ENCODE measurements at regions not wholly inside any gene's neighbourhood (a gene's known extent, or its start where the extent isn't known, plus 50 kb on each side); places are given as distances from the start of the nearest gene placed in this dataset.

DNA sequence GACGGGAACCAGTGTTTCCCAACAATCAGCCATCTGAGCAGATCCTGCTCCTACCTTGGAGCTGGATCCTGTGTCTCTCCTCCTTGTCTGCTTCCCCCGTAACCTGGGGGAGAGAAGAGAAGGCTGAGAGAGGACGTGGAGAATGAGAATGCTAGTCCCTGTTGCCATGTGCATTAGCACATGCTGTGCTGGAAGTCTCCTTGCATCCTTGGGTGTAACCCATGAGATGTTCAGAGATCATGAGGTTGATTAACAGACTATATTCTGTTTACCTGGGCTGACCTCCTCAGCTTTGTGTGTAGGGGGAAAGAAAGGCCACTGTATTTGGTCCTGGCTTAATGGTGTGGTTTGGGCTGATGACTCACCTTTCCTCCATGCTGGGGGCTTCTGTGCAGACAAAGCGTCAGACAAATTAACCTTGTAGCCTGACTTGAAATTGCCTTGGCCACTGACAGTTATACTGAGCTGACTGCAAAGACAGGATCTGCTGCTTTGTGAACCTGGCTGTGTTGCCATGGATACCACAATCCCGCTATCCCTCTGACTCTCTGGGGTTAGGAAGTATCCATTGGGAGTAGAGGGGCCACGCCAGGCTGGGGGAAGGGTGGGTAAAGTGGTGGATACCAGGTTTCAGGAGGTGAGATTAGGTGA is 243.7 kb upstream of the CHD6 start:
- Histone ChIP-seq H3K27ac (no peak overlapping the region), H3K27me3 (no peaks in the 10 kb centered on the region), H3K4me3 (no peak overlapping the region), H3K36me3 (no peaks in the 10 kb centered on the region), H3K9me3 (ENCODE audit: low read depth) (no peaks in the 10 kb centered on the region), H3K4me1 (ENCODE audit: low read depth) (no peaks in the 10 kb centered on the region)
- TF ChIP-seq, protein P1, sequence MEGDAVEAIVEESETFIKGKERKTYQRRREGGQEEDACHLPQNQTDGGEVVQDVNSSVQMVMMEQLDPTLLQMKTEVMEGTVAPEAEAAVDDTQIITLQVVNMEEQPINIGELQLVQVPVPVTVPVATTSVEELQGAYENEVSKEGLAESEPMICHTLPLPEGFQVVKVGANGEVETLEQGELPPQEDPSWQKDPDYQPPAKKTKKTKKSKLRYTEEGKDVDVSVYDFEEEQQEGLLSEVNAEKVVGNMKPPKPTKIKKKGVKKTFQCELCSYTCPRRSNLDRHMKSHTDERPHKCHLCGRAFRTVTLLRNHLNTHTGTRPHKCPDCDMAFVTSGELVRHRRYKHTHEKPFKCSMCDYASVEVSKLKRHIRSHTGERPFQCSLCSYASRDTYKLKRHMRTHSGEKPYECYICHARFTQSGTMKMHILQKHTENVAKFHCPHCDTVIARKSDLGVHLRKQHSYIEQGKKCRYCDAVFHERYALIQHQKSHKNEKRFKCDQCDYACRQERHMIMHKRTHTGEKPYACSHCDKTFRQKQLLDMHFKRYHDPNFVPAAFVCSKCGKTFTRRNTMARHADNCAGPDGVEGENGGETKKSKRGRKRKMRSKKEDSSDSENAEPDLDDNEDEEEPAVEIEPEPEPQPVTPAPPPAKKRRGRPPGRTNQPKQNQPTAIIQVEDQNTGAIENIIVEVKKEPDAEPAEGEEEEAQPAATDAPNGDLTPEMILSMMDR (IDR thresholded peaks at IDR 0.05; ENCODE audit: low read depth, low read length), result no peak
- DNase-seq (ENCODE audit: low read depth in 1 of 2, low spot score in 1 of 2), result no peak

DNA sequence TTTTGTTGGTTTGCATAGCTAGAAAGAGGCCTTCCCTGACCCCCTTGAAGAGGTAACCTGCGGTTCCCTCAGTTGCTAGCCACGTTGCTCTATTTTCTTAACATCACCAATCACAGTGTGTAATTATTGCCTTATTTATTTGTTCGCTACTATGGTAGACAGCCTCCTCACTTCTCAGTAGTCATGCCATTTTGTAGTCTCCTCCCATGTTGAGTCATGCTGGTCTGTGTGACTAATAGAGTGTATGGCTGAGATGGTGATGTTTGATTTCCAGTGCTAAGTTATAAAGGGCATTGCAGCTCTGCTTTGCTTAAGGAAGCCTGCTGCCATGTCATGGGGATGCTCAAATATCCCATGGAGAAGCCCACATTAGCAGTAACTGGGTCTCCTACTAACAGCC is 236.6 kb upstream of the CHD6 start:
- TF ChIP-seq, protein P1 (IDR thresholded peaks at IDR 0.05; ENCODE audit: low read depth, low read length), result no peak
- no peak overlapping the region for H3K4me3 ChIP-seq
- H3K27ac ChIP-seq, result no peak overlapping the region
- no peak for DNase-seq (ENCODE audit: low read depth in 1 of 2, low spot score in 1 of 2)
- H3K9me3 ChIP-seq (ENCODE audit: low read depth), result no peaks in the 10 kb centered on the region
- peaks cover 4% of the 10 kb centered on the region for H3K27me3 ChIP-seq
- H3K36me3 ChIP-seq, result no peaks in the 10 kb centered on the region
- H3K4me1 ChIP-seq (ENCODE audit: low read depth), result no peaks in the 10 kb centered on the region

DNA sequence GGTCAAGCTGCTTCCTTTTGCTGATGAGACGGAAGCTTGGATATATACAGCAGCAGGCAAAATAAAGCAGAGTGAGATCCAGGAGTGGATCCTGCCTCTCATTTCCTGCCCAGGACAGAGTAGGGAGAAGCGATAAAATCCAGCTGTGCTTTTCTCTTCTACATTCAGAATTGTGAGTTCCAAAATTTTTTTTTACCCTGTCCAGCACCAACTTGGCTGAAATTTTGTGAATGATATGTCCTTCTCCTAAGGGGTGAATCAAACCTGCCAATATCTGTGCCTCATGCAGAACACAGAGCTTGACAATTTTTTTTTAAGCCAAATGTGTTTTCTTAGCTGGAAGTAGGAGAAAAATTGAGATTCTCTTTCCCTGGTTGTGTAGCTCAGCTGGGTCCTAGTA is 235.6 kb upstream of the CHD6 start:
- no peaks in the 10 kb centered on the region for H3K36me3 ChIP-seq
- no peak overlapping the region for H3K27ac ChIP-seq
- TF ChIP-seq, protein P1 (IDR thresholded peaks at IDR 0.05; ENCODE audit: low read depth, low read length), result no peak
- no peaks in the 10 kb centered on the region for H3K4me1 ChIP-seq (ENCODE audit: low read depth)
- no peak for DNase-seq (ENCODE audit: low read depth in 1 of 2, low spot score in 1 of 2)
- no peak overlapping the region for H3K4me3 ChIP-seq
- peaks cover 4% of the 10 kb centered on the region for H3K27me3 ChIP-seq
- no peaks in the 10 kb centered on the region for H3K9me3 ChIP-seq (ENCODE audit: low read depth)

DNA sequence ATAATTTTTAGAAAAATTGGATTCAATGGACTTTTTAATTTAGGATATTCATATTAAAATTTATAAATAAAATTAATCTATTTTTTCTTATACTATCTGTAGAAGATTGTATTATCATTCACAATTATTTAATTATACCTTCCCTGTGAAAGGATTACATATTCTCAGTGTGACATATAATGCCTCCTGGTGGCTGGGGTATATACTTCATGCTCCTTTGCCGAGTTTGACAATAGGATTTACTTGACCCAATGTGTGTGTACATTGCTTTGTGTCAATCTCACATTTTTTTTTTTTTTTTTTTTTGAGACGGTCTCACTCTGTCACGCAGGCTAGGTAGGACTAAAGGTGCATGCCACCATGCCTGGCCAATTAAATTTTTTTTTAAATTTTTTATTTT is 230.0 kb upstream of the CHD6 start:
- H3K27ac ChIP-seq, result no peak overlapping the region
- H3K36me3 ChIP-seq, result no peaks in the 10 kb centered on the region
- no peak for DNase-seq (ENCODE audit: low read depth in 1 of 2, low spot score in 1 of 2)
- H3K9me3 ChIP-seq (ENCODE audit: low read depth), result no peaks in the 10 kb centered on the region
- TF ChIP-seq, protein P1 (IDR thresholded peaks at IDR 0.05; ENCODE audit: low read depth, low read length), result no peak
- H3K27me3 ChIP-seq, result peaks cover 4% of the 10 kb centered on the region
- H3K4me3 ChIP-seq, result no peak overlapping the region
- H3K4me1 ChIP-seq (ENCODE audit: low read depth), result no peaks in the 10 kb centered on the region

DNA sequence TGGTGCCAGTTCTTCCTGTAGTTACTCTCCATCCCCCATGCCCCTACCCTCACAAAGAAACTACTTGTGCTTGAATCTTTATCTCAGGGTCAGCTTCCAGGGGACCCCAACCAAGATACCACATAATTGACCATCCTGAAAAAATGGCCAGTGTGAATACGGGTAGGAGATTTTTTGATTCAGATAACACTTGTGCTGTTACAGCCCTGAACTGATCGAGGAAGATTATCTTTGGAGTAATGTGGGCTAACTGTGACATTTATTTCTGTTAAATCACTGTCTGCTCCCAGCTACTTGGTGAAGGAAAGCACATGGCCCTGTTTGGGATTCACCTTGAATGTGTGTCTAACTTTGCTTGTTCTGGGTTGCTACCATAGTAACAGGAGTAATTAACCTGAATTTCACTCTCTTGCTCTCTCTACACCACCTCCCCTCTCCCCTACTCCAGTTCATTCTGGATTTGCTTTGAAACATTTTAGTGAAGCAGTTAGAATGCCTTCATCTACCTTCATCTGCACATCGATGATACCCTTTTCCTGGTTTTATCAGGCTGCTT is 219.6 kb upstream of the CHD6 start:
- DNase-seq (ENCODE audit: low read depth in 1 of 2, low spot score in 1 of 2), result no peak
- Histone ChIP-seq H3K4me3 (no peak overlapping the region), H3K9me3 (ENCODE audit: low read depth) (no peaks in the 10 kb centered on the region), H3K27ac (no peak overlapping the region), H3K36me3 (no peaks in the 10 kb centered on the region), H3K4me1 (ENCODE audit: low read depth) (no peaks in the 10 kb centered on the region), H3K27me3 (no peaks in the 10 kb centered on the region)
- TF ChIP-seq, protein P1 (IDR thresholded peaks at IDR 0.05; ENCODE audit: low read depth, low read length), result no peak

Measured in cardiac muscle cell (in vitro differentiated cells and primary cell).